ENCODE measurements at regions not wholly inside any gene's neighbourhood (a gene's known extent, or its start where the extent isn't known, plus 50 kb on each side); places are given as distances from the start of the nearest gene placed in this dataset.

GRCh38 chr2:212873256-212873655 is 278.2 kb downstream of the IKZF2 start:
- Histone ChIP-seq H3K4me1 (no peaks in the 10 kb centered on the region), H4K20me1 (no peaks in the 10 kb centered on the region), H3K36me3 (no peaks in the 10 kb centered on the region), H3K9ac (no peak overlapping the region), H3K27ac (no peak overlapping the region), H3K27me3 (no peaks in the 10 kb centered on the region), H3K4me2 (no peak overlapping the region), H3K9me3 (no peaks in the 10 kb centered on the region), H3K4me3 (no peak overlapping the region)
- TF ChIP-seq Cebpa-rat (IDR thresholded peaks at IDR 0.05), result no peak

- no peak for TF ChIP-seq Cebpa-rat (IDR thresholded peaks at IDR 0.05)
- Histone ChIP-seq H3K9me3 (0 out of 2 replicates have a peak, but pooled peaks cover under 1% of the 10 kb centered on the region), H3K27ac (no peak overlapping the region), H3K36me3 (no peaks in the 10 kb centered on the region), H4K20me1 (no peaks in the 10 kb centered on the region), H3K4me3 (no peak overlapping the region), H3K4me1 (no peaks in the 10 kb centered on the region), H3K27me3 (no peaks in the 10 kb centered on the region), H3K9ac (no peak overlapping the region), H3K4me2 (no peak overlapping the region)
These were observed 279.8 kb downstream of the IKZF2 start for GRCh38 chr2:212871597-212871996.

GRCh38 chr2:212864186-212864585 is 287.2 kb downstream of the IKZF2 start:
- Histone ChIP-seq H3K4me2 (no peak overlapping the region), H4K20me1 (no peaks in the 10 kb centered on the region), H3K9ac (no peak overlapping the region), H3K4me1 (no peaks in the 10 kb centered on the region), H3K4me3 (no peak overlapping the region), H3K9me3 (peaks cover 38% of the 10 kb centered on the region), H3K36me3 (no peaks in the 10 kb centered on the region), H3K27ac (no peak overlapping the region), H3K27me3 (no peaks in the 10 kb centered on the region)
- TF ChIP-seq Cebpa-rat (IDR thresholded peaks at IDR 0.05), result no peak

GRCh38 chr2:212863185-212863588 is 288.2 kb downstream of the IKZF2 start:
- H3K4me2 ChIP-seq, result no peak overlapping the region
- no peaks in the 10 kb centered on the region for H3K4me1 ChIP-seq
- H3K9me3 ChIP-seq, result peaks cover 38% of the 10 kb centered on the region
- H3K27me3 ChIP-seq, result no peaks in the 10 kb centered on the region
- no peak for TF ChIP-seq Cebpa-rat (IDR thresholded peaks at IDR 0.05)
- H3K9ac ChIP-seq, result no peak overlapping the region
- no peak overlapping the region for H3K4me3 ChIP-seq
- H4K20me1 ChIP-seq, result no peaks in the 10 kb centered on the region
- no peaks in the 10 kb centered on the region for H3K36me3 ChIP-seq
- H3K27ac ChIP-seq, result no peak overlapping the region

GRCh38 chr2:212858496-212858895 is 292.9 kb downstream of the IKZF2 start:
- TF ChIP-seq Cebpa-rat (IDR thresholded peaks at IDR 0.05), result no peak
- H3K27ac ChIP-seq, result no peak overlapping the region
- no peaks in the 10 kb centered on the region for H3K27me3 ChIP-seq
- H3K4me2 ChIP-seq, result no peak overlapping the region
- peaks cover 24% of the 10 kb centered on the region for H3K9me3 ChIP-seq
- H4K20me1 ChIP-seq, result no peaks in the 10 kb centered on the region
- H3K4me1 ChIP-seq, result no peaks in the 10 kb centered on the region
- no peaks in the 10 kb centered on the region for H3K36me3 ChIP-seq
- no peak overlapping the region for H3K4me3 ChIP-seq
- H3K9ac ChIP-seq, result no peak overlapping the region

- Histone ChIP-seq H3K27me3 (no peaks in the 10 kb centered on the region), H3K4me2 (no peak overlapping the region), H3K4me1 (no peaks in the 10 kb centered on the region), H3K36me3 (no peaks in the 10 kb centered on the region), H3K9ac (no peak overlapping the region), H3K27ac (no peak overlapping the region), H3K9me3 (no peaks in the 10 kb centered on the region), H4K20me1 (no peaks in the 10 kb centered on the region), H3K4me3 (no peak overlapping the region)
- TF ChIP-seq Cebpa-rat (IDR thresholded peaks at IDR 0.05), result no peak
These were observed 296.6 kb downstream of the IKZF2 start for GRCh38 chr2:212854771-212855170.

- Histone ChIP-seq H3K27me3 (no peaks in the 10 kb centered on the region), H3K27ac (no peak overlapping the region), H4K20me1 (no peaks in the 10 kb centered on the region), H3K36me3 (no peaks in the 10 kb centered on the region), H3K4me2 (no peak overlapping the region), H3K4me3 (no peak overlapping the region), H3K9me3 (no peaks in the 10 kb centered on the region), H3K9ac (no peak overlapping the region), H3K4me1 (no peaks in the 10 kb centered on the region)
- TF ChIP-seq Cebpa-rat (IDR thresholded peaks at IDR 0.05), result no peak
These were observed 297.3 kb downstream of the IKZF2 start for GRCh38 chr2:212854116-212854515.

- H3K9ac ChIP-seq, result no peak overlapping the region
- no peak overlapping the region for H3K4me3 ChIP-seq
- H3K36me3 ChIP-seq, result no peaks in the 10 kb centered on the region
- H3K4me2 ChIP-seq, result no peak overlapping the region
- H3K9me3 ChIP-seq, result no peaks in the 10 kb centered on the region
- H3K4me1 ChIP-seq, result no peaks in the 10 kb centered on the region
- H3K27ac ChIP-seq, result no peak overlapping the region
- H3K27me3 ChIP-seq, result no peaks in the 10 kb centered on the region
- no peaks in the 10 kb centered on the region for H4K20me1 ChIP-seq
- TF ChIP-seq Cebpa-rat (IDR thresholded peaks at IDR 0.05), result no peak
These were observed 305.5 kb downstream of the IKZF2 start for GRCh38 chr2:212845941-212846340.

- H3K4me1 ChIP-seq, result no peaks in the 10 kb centered on the region
- H3K36me3 ChIP-seq, result no peaks in the 10 kb centered on the region
- no peaks in the 10 kb centered on the region for H3K9me3 ChIP-seq
- no peaks in the 10 kb centered on the region for H4K20me1 ChIP-seq
- no peak overlapping the region for H3K27ac ChIP-seq
- H3K9ac ChIP-seq, result no peak overlapping the region
- no peak for TF ChIP-seq Cebpa-rat (IDR thresholded peaks at IDR 0.05)
- H3K4me2 ChIP-seq, result no peak overlapping the region
- no peaks in the 10 kb centered on the region for H3K27me3 ChIP-seq
- H3K4me3 ChIP-seq, result no peak overlapping the region
These were observed 305.0 kb upstream of the ERBB4 start for GRCh38 chr2:212843409-212844199.

- H3K36me3 ChIP-seq, result no peaks in the 10 kb centered on the region
- H3K4me1 ChIP-seq, result no peaks in the 10 kb centered on the region
- H3K9ac ChIP-seq, result no peak overlapping the region
- no peak overlapping the region for H3K27ac ChIP-seq
- H3K4me3 ChIP-seq, result no peak overlapping the region
- no peak overlapping the region for H3K4me2 ChIP-seq
- no peaks in the 10 kb centered on the region for H3K9me3 ChIP-seq
- TF ChIP-seq Cebpa-rat (IDR thresholded peaks at IDR 0.05), result no peak
- H4K20me1 ChIP-seq, result no peaks in the 10 kb centered on the region
- H3K27me3 ChIP-seq, result no peaks in the 10 kb centered on the region
These were observed 304.1 kb upstream of the ERBB4 start for GRCh38 chr2:212842544-212843185.
